ENCODE measurements at regions not wholly inside any gene's neighbourhood (a gene's known extent, or its start where the extent isn't known, plus 50 kb on each side); places are given as distances from the start of the nearest gene placed in this dataset.

DNA sequence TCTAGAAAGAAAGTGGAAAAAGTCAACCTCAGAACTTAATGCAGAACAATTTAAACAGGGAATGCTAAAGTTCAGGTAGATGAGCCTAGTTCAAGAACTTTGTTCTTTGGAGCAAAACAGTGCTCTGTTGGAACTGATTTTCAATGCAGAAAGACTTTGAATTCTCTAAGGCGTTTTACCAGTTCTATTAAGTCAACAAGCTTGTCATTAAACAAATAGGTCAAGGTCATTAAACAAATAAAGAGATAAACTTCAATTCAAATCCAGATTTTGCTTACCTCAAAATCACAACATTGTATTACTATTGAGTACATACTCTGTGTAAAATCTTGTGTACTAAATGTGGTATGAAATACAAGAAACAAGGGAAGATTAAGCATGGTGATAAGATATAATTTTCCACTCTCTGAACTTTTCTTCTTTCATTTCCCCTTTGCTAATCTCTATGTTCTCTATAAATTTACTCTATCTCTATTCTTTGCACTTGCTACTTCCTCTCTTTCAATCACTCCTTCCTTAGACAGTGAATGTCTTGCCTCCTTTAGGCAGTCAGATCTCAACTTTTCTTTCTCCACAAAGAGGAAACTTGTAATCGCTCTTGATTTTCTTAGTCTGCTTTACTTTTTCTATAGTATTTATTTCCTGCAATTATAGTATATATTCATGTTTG lies 160.8 kb upstream of the KHDRBS2 start (continued):
- TF ChIP-seq MXI1 (IDR thresholded peaks at IDR 0.05; ENCODE audit: low read depth, low read length): no peak
- no peak for TF ChIP-seq RAD21 (IDR thresholded peaks at IDR 0.05; ENCODE audit: low read length)
- TF ChIP-seq SMC3 (IDR thresholded peaks at IDR 0.05; ENCODE audit: low read depth, low read length): no peak
- no peak for TF ChIP-seq FOXJ3 (CRISPR knock-in tag; IDR thresholded peaks at IDR 0.05)
- TF ChIP-seq, protein P1, sequence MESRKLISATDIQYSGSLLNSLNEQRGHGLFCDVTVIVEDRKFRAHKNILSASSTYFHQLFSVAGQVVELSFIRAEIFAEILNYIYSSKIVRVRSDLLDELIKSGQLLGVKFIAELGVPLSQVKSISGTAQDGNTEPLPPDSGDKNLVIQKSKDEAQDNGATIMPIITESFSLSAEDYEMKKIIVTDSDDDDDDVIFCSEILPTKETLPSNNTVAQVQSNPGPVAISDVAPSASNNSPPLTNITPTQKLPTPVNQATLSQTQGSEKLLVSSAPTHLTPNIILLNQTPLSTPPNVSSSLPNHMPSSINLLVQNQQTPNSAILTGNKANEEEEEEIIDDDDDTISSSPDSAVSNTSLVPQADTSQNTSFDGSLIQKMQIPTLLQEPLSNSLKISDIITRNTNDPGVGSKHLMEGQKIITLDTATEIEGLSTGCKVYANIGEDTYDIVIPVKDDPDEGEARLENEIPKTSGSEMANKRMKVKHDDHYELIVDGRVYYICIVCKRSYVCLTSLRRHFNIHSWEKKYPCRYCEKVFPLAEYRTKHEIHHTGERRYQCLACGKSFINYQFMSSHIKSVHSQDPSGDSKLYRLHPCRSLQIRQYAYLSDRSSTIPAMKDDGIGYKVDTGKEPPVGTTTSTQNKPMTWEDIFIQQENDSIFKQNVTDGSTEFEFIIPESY (IDR thresholded peaks at IDR 0.05; ENCODE audit: borderline replicate concordance, low read depth): no peak
- TF ChIP-seq CHD2 (IDR thresholded peaks at IDR 0.05; ENCODE audit: low read length, partially characterized antibody): no peak
- no peak for TF ChIP-seq GATA2 (CRISPR knock-in tag; IDR thresholded peaks at IDR 0.05)
- no peak for TF ChIP-seq RCOR1 (IDR thresholded peaks at IDR 0.05; ENCODE audit: low read length)

DNA sequence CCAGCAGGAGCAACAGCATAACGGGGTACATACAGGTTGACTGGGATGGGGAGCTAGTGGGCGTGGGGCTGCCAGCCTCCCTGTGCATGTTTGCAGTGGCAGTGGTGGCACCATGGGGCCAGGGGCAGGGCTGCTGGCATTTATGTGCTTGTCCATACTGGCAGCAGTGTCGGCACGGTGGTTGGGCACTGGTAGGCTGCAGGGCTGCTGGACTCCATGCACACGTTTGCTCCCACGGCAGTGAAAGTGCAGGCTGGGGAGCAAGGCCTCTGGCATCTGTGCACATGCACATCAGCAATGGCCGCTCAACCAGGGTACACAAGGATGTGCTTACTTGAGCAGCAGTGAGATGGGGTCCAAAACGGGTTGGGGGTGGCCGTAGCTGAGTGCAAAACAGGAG lies 159.5 kb upstream of the KHDRBS2 start:
- Histone ChIP-seq H4K20me1 (ENCODE audit: insufficient read depth) (no peaks in the 10 kb centered on the region), H3F3A (replicated peaks; ENCODE audit: insufficient read depth) (no peaks in the 10 kb centered on the region), H3K9me2 (no peaks in the 10 kb centered on the region), H3K9ac (no peak overlapping the region), H3K79me2 (ENCODE audit: insufficient read depth) (no peaks in the 10 kb centered on the region), H3K4me3 (ENCODE audit: low read depth in 2 of 2, low read length in 1 of 2) (no peak overlapping the region), H3K27ac (ENCODE audit: low read depth in 2 of 2, low read length in 1 of 2) (no peak overlapping the region), H3K27me3 (ENCODE audit: insufficient read depth) (no peaks in the 10 kb centered on the region), H2AFZ (ENCODE audit: low read depth) (no peak overlapping the region), H3K4me2 (no peak overlapping the region), H3K9me3 (no peaks in the 10 kb centered on the region), H3K4me1 (ENCODE audit: control insufficient read depth in 1 of 2, insufficient read depth in 2 of 2, low read depth in 1 of 2, low read length in 1 of 2) (no peaks in the 10 kb centered on the region), H3K36me3 (replicated peaks in 1 of 2; ENCODE audit: control insufficient read depth in 1 of 2, insufficient read depth in 2 of 2, low read length in 1 of 2) (no peaks in the 10 kb centered on the region)
- TF ChIP-seq, protein P2, sequence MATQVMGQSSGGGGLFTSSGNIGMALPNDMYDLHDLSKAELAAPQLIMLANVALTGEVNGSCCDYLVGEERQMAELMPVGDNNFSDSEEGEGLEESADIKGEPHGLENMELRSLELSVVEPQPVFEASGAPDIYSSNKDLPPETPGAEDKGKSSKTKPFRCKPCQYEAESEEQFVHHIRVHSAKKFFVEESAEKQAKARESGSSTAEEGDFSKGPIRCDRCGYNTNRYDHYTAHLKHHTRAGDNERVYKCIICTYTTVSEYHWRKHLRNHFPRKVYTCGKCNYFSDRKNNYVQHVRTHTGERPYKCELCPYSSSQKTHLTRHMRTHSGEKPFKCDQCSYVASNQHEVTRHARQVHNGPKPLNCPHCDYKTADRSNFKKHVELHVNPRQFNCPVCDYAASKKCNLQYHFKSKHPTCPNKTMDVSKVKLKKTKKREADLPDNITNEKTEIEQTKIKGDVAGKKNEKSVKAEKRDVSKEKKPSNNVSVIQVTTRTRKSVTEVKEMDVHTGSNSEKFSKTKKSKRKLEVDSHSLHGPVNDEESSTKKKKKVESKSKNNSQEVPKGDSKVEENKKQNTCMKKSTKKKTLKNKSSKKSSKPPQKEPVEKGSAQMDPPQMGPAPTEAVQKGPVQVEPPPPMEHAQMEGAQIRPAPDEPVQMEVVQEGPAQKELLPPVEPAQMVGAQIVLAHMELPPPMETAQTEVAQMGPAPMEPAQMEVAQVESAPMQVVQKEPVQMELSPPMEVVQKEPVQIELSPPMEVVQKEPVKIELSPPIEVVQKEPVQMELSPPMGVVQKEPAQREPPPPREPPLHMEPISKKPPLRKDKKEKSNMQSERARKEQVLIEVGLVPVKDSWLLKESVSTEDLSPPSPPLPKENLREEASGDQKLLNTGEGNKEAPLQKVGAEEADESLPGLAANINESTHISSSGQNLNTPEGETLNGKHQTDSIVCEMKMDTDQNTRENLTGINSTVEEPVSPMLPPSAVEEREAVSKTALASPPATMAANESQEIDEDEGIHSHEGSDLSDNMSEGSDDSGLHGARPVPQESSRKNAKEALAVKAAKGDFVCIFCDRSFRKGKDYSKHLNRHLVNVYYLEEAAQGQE (IDR thresholded peaks at IDR 0.05; ENCODE audit: low read depth, low read length): no peak
- no peak for TF ChIP-seq RCOR1 (IDR thresholded peaks at IDR 0.05; ENCODE audit: low read length)
- TF ChIP-seq YY1 (IDR thresholded peaks at IDR 0.05; ENCODE audit: low read depth): no peak
- no peak for TF ChIP-seq EZH2phosphoT487 (IDR thresholded peaks at IDR 0.05; ENCODE audit: borderline replicate concordance, low read depth)
- ChIA-PET CTCF (no interaction called here), POLR2A (no interaction called here)
- 2% methylated on average over 8 of the region's 9 CpGs for WGBS (ENCODE audit: low lambda C conversion rate)
- no peak for DNase-seq
